ENCODE measurements at regions not wholly inside any gene's neighbourhood (a gene's known extent, or its start where the extent isn't known, plus 50 kb on each side); places are given as distances from the start of the nearest gene placed in this dataset.

DNA sequence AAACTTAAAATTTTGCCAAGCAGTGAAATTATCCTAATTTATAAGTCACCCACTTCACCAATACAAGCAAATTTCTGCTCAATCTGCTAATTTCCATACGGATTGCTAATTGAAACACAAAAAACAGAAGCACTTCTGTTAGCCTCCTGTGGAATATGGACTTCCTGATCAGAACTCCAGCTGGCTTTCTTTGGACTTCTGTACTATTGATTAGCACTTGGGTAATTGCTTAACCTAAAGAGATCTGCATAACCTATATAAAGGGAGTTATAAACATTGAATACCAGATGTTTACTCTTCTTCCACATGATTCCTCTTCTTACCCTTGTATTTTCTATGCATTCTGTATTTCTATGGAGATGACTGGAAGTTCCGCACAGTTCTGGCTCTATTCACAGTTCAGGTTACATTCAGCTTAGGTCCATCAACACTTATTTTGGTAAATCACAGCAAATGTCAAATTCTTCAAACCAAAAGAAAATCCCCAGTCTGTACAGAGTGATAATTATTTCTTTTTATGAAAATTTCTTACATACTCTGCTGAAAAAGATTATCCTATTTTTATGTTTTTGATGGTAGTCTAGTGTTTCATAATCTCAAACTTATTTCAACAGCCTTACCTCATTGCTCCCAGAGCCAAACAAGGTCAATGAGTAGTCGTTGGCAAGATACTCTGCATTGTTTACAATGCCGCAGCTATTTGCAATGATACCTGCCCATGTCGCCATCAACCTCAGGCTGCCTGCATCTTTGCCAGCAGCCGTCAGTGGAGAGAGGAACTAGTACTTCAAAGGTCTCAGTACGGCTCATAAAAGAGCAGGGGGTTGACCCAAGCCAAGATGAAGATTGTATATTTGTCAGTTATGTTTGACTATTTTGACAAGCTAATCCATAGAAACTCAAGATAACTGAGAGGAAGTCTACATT lies 225.6 kb downstream of the AHR start:
- peak; percentile 6 for DNase-seq

DNA sequence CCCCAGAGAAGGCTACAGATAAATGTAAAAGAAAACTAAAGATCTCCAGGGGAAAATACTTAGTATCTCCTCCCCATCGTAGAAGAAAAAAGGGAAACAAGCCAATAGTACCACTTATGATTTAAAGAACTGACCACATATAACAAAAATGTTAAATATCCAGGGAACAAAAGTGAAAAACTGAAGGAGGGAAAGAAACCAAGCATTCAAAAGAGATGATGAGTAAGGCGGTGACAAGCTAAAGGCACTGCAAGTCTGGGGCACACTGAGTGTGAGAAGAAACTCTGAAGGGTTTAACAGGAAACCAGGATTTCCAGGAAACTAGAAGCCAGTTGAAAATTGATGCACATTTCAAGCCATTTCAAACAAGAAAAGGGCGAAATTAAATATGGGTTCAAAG lies 226.3 kb downstream of the AHR start:
- DNase-seq: no peak

DNA sequence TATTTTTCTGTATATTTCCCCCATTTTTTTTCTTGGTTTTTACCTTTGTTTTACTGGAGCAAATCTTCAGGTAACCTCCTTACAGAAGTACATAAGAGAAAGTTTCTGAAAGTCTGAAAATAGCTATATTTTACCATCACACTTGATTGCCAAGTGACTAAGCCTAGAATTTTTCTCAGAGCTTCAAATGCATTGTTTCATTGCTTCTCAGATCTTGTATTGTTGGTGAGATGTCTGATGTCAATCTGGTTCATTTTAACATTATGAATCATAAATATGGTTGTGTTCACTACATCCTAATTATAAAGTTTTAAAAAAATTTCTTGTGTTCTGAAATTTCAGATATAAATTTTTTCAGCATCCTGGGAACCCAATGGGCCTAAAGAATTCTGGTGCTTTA lies 228.2 kb downstream of the AHR start:
- DNase-seq: no peak

DNA sequence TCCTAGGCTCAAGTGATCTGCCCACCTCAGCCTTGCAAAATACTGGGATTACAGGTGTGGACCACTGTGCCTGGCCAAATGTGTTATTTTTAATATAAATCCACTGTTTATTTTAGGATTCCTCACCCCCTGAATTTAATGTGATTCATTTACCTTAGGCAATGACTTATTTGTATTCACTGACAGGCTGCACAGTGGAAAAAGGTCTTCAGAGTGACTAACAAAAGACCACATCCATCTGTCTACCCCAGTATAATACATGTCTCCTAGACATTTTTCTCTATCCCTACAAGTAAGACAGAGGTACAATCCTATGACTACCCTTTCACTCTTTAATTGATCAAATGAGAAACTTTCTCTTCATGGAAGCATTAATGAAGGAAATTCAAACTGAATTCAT lies 230.2 kb downstream of the AHR start:
- no peak for DNase-seq

DNA sequence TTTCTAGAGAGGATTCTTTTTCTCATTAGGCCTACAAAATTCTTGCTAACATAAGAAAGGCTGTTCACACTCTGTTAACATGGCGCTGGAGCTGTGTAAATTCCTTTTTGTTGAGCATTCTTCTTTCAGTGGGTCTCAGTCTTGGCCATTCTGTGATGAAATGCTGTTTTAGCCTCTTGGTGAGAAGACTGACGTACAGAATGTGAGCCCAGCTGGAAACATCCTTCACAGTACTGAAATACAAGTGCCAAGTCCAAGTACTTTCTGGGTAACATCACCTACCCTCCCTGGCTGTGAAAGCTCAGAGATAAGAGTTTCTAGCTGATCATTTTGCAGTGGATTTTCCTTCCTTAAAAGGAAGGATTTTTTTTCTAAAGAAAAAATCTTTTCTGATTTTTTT lies 231.8 kb downstream of the AHR start:
- no peak for DNase-seq

DNA sequence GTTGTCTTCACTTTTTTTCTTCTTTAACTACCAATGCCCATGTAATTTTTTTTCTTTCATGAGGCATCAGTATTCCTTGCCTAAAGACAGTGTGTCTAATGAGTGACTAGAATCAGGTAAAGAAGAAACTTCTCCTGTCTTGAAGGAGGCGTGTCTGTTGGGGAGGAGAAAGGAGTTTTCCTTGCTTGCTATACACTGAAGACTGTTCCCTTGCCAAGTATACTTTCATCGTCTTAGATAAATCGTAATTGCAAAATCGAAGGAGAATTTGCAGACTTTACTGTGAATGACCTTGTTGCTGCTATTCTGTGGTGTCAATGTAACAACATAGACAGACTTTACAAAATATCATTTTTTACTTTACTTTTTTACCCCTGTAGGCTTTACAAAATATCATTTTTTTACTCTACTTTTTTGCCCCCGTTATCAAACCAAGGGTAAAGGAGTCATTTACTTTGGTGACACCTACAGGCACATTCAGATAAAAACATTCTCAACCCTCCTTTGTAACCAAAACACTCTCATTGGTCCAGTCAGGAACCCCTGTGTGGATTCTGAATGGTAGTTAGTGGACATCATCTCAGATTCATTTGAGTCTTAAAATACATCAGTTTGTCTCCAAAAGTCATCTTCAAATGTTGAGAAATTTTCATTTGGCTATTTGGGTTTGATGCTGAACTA lies 232.4 kb downstream of the AHR start:
- DNase-seq: no peak

DNA sequence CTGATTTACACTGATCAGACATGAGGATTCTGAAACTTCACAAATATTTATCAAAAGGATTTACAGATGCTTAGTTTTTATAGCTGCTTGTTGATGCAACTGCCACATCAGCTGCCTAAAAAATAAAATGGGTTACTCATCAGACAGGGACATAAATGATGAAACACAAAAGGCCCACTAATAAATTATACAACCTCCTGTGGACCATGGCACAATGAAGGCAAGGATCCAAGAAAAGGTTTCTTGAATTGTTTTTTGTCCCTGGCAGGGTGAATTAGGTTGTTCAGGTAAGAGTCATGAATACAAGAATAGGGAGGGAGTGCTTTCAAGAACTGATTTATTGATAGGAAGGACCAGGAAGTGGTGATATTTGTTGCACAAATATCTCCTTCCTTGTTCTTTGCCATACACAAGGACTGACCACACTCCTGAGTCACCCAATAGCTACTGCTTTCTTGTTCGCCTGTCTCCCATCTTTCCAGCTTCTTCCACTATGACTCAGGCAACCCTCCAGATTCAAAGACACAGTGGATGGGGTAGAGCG lies 234.5 kb downstream of the AHR start:
- DNase-seq: no peak

DNA sequence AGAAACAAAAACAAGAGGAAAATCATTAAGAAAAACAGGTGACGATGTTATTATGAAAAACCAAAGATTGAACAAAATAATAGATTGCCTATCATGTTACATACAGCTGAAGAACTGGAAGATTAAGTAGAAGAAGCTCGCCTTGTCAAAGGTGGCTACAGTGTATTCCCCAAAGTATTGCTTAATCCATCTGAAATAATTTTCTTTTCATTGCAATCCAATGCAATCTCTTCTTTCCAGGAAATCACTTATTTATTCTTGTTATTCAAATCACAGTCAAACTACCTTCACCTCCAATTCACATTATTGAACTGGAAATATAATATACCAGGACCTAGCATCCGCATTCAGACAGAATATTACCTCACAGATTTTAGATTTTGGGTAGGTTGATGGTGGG lies 235.9 kb downstream of the AHR start:
- DNase-seq: no peak

DNA sequence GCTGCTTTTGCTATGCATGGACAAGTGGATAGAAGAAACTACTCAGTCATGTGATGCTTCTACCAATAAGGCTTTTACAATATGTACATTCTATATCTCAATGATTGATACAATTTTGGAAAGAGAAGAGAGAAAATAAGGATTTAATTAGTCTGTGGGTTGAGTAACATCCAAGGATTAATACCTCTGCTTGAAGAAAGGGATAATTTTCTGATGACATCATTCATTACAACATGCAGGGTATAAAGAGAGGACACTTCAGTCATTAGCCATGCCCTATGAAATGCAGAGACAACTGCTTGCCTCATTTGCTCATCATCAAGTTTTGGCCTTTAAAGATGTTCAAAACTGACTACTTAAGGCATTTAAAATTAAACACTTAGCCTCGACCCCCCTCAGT lies 237.3 kb downstream of the AHR start:
- DNase-seq: no peak

DNA sequence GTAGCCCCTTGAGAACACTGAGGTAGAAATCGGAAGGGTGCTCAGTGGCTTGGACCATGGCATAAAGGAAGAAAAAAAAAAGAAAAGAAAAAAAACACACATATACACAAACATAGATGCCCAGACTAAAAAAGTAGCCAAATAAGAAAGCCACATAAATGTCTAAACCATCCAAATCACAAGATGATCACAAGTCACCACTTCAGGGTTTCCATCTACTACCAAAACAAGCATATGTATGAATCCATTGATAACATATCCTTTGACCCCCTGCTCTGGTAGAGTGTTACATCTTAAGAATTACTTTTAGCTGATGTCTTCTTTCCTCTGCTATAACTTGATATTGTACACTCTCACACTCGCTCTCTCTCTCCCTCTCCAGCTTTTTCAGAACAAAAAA lies 245.9 kb downstream of the AHR start:
- no peak for DNase-seq

DNA sequence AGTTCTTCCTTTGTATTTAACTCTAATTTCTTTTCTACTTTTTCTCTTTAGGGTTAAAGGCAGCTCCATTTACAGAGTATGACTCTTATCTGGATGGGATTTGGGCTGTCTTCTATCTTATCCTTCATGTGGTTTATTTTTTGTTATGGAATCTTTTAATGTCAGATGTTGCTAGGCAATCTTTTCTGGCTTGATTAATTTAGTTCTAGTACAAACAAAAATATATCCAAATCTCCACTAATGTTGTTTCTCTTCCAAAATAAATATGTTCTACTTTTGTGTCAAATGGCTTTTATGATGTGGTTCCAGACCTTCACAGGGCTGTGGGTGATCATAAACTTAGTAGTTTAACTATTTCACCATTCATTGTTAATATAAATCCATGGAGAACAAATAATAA lies 246.9 kb downstream of the AHR start:
- DNase-seq: no peak

DNA sequence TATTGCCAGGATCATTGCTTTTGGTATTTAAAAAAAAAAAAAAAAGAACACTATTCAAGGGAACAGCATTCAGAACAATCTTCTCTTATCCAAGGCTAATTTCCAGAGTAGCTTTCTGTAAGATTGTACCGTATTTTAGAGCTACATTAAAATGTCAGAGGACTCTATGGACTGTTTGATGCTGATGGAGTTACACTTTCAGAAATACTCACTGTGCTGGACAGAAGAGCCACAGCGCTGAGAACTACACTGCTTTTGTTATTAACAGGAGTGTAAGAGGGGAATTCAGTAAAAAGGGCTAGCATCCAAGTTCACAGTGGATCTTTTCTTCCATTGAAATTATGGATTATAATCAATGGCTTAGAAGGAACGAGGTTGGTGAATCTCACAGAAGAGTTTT lies 247.7 kb downstream of the AHR start:
- DNase-seq: no peak

DNA sequence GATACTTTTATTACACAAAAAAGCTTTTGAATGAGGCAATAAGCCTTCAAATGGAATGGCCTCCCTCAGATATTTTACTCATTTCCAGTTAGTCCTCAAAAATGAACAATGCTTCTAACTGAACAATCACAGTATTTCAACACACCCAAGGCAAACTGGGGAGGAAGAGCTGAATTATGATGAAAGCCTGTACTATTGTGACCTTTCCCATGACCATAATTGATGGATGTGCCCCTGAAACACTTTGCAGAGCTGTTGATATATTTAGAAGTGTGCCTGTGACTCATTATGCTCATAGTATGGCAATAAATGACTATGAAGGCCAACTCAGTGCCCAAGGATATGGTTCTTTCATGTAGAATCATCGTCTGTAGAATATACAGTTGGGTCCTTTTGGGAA lies 248.1 kb downstream of the AHR start:
- DNase-seq: no peak

DNA sequence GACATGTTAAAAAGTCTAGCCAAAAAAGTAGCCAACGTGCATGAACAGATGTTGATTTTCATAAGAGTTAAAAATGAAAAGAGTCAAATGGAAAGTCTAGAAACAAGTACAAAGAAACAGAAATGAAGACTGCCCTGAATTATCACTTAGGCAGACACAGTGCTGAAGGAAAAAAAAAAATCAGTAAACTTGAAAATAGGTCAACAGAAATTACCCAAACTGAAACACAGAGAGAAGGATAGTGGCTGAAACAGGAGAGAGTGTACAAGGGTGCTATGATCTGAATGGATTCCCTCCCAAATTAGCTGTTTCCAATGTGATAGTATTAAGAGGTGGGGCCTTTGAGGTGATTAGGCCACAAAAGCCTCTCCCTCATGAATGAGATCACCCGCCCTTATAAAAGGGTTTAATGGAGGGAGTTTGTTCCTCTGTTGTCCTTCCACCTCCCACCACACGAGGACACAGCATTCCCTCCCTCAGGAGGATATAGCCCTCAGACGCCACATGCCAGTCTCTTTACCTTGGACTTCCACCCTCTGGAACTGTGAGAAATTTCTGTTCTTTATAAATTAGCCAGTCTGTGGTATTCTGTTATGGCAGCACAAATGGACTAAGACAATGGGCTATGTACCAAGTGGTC lies 249.7 kb downstream of the AHR start:
- DNase-seq: no peak

DNA sequence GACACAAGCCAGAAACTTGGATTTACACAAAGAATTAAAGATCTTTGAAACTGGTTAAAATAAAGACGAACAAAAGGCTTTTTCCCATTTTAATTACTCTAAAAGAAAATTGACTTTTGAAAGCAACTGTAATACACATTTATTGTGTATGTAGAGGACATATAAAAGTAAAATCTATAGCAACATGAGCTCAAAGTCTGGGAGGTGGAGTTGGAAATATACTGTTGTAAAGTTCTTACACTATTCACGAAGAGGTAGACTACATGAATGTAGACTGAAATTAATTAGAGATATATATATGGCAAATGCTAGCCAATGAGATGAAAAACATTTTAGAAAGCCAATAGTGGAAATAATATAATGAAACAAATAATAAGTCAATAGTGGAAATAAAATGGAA lies 251.0 kb downstream of the AHR start:
- no peak for DNase-seq

DNA sequence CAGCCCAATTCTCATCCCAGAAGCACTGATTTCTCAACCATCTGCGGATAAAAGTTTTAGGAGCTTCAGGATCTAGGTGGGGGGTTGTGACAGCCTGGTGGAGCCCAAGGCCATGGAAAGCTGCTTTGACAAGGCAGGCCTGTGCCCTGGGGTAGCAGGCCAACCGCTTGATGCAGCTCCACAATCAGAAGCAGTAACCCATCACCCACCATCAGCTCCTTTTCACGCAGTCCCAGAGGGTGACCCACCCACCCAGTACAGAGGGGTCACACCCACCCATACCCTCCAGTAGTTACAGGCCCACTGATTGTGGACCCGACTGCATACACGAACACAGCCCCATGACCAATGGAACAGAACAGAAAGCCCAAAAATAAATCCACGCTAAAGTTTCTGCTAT lies 253.9 kb downstream of the AHR start:
- no peak for DNase-seq

DNA sequence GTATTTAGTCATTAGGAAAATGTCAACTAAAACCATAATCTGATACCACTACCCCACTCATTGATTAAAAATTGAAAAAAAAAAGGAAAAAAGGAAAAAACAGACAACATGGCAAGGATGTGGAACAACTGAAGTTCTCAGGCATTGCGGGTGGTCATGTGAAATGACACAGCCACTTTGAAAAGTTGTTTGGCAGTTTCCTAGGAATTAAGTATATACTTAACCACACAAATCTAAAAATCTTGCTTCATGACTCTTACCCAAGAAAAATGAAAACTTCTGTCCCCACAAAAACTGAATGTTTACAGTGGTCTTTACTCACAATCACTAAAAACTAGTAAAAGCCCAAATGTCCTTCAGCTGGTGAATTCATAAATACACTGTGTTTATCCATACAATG lies 254.5 kb downstream of the AHR start:
- no peak for DNase-seq

DNA sequence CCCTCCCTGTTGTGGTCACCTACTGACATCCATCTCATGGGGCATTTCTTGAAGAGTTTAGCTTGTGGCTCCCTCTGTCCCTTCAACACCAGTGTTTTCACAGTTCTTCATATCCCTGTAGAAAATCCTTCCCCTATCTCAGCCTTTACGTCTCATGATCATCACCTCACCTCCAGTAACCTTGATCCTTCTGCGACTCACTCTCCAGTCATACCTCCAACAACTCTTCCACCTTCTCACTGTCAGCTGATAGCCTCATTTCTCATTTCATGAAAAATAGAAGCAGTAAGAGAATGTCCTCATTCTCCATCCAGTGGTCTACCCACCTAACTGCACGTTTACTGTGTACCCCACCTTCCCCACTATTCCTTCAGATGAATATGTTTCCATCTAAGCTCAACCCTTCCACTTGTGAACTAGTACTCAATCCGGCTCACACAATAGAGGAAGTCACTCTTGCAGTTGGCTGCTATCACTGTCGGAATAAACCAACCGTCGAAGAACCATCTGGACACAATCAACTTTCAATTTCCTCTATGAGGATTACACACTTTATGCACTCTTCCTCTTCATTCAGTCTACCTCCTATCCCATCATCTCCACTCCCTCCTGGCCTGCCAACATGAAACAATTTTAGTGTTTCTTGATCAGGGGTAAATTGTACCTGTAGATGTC lies 256.0 kb downstream of the AHR start:
- no peak for DNase-seq

DNA sequence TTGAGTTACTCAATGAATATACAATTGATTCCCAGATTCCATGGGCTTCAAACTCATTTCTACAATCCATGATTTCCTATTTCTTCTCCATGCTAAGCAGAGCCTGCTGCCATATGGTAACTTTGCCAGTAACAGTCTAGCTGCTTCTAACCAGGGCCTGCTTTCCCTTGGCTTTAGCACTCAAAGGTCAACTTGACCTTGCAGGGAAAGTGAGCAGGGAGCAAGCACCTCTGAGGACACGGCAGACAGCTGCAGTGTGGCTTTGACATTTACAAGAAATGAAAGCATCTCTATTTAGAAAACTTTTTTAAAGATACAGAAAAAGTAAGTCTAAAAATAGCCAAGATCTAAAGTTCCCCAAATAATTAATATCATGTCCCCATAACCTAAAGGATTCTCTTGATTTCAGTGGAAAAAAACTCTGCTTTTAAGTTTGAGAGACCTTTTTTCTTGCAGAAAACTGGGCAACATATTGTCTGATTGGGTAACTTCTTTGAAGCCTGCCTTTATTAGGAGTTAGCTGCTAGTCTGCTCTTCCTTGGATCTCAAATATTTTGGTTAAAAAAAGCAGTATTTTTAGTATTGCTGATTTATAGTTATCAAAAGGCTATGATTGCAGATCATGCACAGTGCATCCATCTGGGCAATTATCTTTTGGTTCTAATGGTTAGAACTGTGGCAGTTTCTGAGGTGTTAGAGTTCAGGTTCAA lies 257.9 kb downstream of the AHR start:
- DNase-seq: no peak

DNA sequence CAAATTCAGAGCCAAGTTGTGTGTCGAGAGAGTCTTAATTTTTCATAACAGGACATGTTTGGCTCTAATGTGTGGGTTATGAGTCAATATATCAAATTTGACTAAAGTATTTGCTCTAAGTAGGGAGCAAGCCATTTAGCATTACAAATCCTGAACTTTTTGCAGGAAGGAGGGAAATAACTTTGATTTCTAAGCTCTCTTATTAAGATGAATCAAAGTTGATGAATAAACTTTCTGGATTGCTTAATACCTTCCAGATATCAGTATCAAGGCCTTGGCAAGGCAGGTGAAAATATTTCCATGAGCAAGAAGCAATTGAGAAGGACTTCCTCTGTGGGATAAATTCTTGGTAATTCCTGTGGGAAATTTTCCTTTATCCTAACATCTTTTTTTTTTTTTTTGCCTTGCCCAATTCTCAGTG lies 258.8 kb downstream of the AHR start:
- DNase-seq: no peak

DNA sequence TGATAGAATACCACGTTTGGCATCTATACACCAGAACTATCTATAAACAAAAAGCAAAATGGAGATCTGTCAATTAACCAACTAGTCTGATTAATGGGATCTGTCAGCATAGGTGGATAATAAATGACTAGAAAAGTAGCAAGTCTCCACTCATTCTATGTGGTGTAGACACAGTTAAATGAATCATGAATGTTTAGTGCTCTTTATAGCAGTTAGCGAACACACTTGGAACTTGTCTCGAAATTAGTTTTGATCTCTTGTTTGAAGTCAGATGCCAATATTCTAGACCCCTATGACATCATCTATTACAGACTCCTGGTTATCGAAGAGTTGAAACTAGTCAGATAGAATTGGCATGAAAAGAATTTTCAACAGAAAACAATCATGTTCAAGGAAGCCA lies 259.7 kb downstream of the AHR start:
- no peak for DNase-seq

DNA sequence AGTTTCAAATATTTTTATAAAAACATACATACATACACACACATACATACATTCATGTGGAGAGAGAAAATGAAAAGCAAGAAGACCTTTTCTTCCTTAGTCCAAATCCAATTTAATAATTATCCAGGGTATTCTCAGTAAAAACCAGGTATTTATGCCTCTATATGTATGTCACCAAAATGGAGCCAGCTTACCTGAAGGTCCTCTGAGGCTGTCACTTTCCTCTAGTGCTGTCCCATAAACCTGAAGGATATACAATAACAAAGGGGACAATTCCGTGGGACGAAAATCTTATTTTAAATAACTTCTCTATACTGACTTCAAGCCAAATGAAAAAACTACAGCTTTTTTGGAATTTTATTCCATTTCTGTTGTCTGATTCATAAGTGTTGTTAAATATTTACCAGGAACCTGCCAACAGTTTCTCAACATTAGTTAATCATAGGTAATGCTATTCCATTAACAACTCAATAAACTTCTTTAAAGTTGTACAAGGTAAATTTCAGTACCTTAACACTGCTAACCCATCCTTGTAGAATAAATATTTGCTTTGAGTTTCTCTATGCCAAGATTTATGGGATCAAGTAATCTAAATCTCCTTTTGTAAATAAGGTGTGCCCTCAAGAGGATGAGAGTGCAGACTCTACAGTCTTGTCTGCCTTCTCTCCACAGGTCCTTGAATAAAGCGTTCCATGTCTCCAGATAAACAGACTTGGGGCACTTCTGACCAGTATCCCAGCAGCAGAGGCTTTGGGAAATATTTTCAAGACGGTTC lies 260.3 kb downstream of the AHR start:
- DNase-seq: no peak
